OCI-LY7 (cell line): ENCODE measurements at regions not wholly inside any gene's neighbourhood (a gene's known extent, or its start where the extent isn't known, plus 50 kb on each side); places are given as distances from the start of the nearest gene placed in this dataset.

Source experiments
- BruUV-seq: library from RNA; stranded (reverse); fragments of 400-500 nt; replicated peaks from 2 replicates; lab custom pipeline; 2021; lab: Mats Ljungman, UMichigan
- CTCF ChIA-PET: fragments of 300-600 bp; sonication (Branson Sonifier 250); formaldehyde crosslinking; loops from one replicate; lab custom pipeline; 2022; ENCODE audit warnings: antibody characterized with exemption; ENCODE audit not compliant: unreplicated experiment; lab: Charles Lee
- POLR2A ChIA-PET: fragments of 300-600 bp; sonication (Branson Sonifier 250); formaldehyde crosslinking; loops from one replicate; lab custom pipeline; 2022; ENCODE audit warnings: antibody characterized with exemption; lab: Charles Lee
- DNase-seq: peaks from one replicate; pipeline ENCODE4 v3.0.0-alpha.2; 2015; ENCODE audit warnings: low spot score
- H2AFZ ChIP-seq: fragments of 200-600 bp; sonication (generic), shearing (Covaris generic); 2 replicates; pipeline ENCODE4 v1.6.1; 2014; ENCODE audit warnings: mild to moderate bottlenecking, antibody characterized with exemption, low read length, moderate library complexity
- H3K27ac ChIP-seq: fragments of 200-600 bp; sonication (generic); 2 replicates; pipeline ENCODE4 v1.5.1; 2014; ENCODE audit warnings: mixed run types, low read depth, mild to moderate bottlenecking, moderate library complexity, low read length, inconsistent platforms; ENCODE audit not compliant: poor library complexity, severe bottlenecking
- H3K36me3 ChIP-seq: fragments of 200-600 bp; sonication (generic); 2 replicates; pipeline ENCODE4 v1.6.1; 2014; ENCODE audit warnings: mild to moderate bottlenecking, antibody characterized with exemption, low read length, moderate library complexity, mixed read lengths; ENCODE audit not compliant: insufficient read depth
- H3K4me1 ChIP-seq: fragments of 200-600 bp; sonication (generic); 2 replicates; pipeline ENCODE4 v1.5.1; 2014; ENCODE audit warnings: mild to moderate bottlenecking, low read length; ENCODE audit not compliant: insufficient read depth, poor library complexity, severe bottlenecking
- H3K4me2 ChIP-seq: fragments of 200-600 bp; sonication (generic); 2 replicates; pipeline ENCODE4 v1.6.1; 2014; ENCODE audit warnings: mild to moderate bottlenecking, low read length
- H3K4me3 ChIP-seq: fragments of 200-600 bp; sonication (generic); 2 replicates; pipeline ENCODE4 v1.5.1; 2014; ENCODE audit warnings: mild to moderate bottlenecking, low read depth, low read length; ENCODE audit not compliant: poor library complexity, severe bottlenecking
- H3K79me2 ChIP-seq: fragments of 200-600 bp; sonication (generic); 2 replicates; pipeline ENCODE4 v1.6.1; 2016; ENCODE audit warnings: low read depth, mild to moderate bottlenecking, low read length, moderate library complexity, mixed read lengths; ENCODE audit not compliant: insufficient read depth
- H3K9me2 ChIP-seq: fragments of 200-600 bp; sonication (generic); 2 replicates; pipeline ENCODE4 v1.6.1; 2016; ENCODE audit warnings: mild to moderate bottlenecking, low read length, mixed read lengths; ENCODE audit not compliant: insufficient read depth
- H3K9me3 ChIP-seq: fragments of 200-600 bp; sonication (generic); 2 replicates; pipeline ENCODE4 v1.6.1; 2014; ENCODE audit warnings: mild to moderate bottlenecking, mixed run types, low read length, mixed read lengths
- H4K20me1 ChIP-seq: fragments of 200-600 bp; sonication (generic); 2 replicates; pipeline ENCODE4 v1.6.1; 2014; ENCODE audit warnings: mild to moderate bottlenecking, antibody characterized with exemption, low read length, moderate library complexity, mixed read lengths; ENCODE audit not compliant: insufficient read depth
- EZH2phosphoT487 ChIP-seq: fragments of 200-600 bp; sonication (generic); IDR thresholded peaks from 2 replicates; pipeline ENCODE4 v1.6.1; 2018; ENCODE audit warnings: low read depth, borderline replicate concordance, mild to moderate bottlenecking, mixed run types, antibody characterized with exemption, low read length, moderate library complexity, mixed read lengths
- intact Hi-C: fragments of 100-400 bp; cut with micrococcal nuclease; formaldehyde crosslinking; loops from one replicate; pipeline ENCODE4 v1.10.0; 2022; ENCODE audit not compliant: unreplicated experiment
- TF ChIP-seq, protein P1 (sequence below): fragments of 200-600 bp; sonication (generic); conservative IDR thresholded peaks from 2 replicates; pipeline ENCODE4 v1.5.1; 2014; ENCODE audit warnings: mild to moderate bottlenecking, antibody characterized with exemption, low read length, moderate library complexity, mixed read lengths

GRCh38 chr13:93101226-93101734 lies 125.3 kb upstream of the GPC6 start:
- Histone ChIP-seq H3K9me2 (no peaks in the 10 kb centered on the region), H3K4me2 (no peak overlapping the region), H4K20me1 (no peaks in the 10 kb centered on the region), H2AFZ (no peak overlapping the region), H3K79me2 (no peaks in the 10 kb centered on the region), H3K9me3 (no peaks in the 10 kb centered on the region), H3K4me1 (no peaks in the 10 kb centered on the region), H3K4me3 (no peak overlapping the region), H3K27ac (no peak overlapping the region), H3K36me3 (no peaks in the 10 kb centered on the region)
- ChIA-PET POLR2A (no interaction called here), CTCF (no interaction called here)
- intact Hi-C loops, result no loop called here
- no peak for DNase-seq
- TF ChIP-seq, protein P1, sequence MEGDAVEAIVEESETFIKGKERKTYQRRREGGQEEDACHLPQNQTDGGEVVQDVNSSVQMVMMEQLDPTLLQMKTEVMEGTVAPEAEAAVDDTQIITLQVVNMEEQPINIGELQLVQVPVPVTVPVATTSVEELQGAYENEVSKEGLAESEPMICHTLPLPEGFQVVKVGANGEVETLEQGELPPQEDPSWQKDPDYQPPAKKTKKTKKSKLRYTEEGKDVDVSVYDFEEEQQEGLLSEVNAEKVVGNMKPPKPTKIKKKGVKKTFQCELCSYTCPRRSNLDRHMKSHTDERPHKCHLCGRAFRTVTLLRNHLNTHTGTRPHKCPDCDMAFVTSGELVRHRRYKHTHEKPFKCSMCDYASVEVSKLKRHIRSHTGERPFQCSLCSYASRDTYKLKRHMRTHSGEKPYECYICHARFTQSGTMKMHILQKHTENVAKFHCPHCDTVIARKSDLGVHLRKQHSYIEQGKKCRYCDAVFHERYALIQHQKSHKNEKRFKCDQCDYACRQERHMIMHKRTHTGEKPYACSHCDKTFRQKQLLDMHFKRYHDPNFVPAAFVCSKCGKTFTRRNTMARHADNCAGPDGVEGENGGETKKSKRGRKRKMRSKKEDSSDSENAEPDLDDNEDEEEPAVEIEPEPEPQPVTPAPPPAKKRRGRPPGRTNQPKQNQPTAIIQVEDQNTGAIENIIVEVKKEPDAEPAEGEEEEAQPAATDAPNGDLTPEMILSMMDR, result no peak
- no peak for TF ChIP-seq EZH2phosphoT487
- BruUV-seq, result no TSS peak

DNA sequence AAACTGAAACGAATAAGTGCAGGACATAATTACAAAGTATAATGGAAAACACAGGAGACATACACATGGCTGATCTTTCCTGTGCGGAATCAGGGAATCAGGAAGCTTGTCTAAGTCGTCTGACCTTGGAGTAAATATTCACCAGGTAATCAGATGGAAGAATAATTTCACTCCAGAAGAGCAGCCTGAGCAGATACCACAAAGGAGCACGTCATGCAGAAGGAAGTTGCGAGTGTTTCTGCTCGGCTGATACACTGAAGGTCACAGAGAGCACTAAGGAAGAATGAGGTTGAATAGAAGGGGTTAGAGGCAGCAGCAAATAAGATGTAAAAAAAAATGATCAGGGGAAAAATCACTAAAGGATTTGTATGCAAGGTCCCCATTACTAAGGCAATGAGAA lies 122.3 kb upstream of the GPC6 start:
- Histone ChIP-seq H3K9me2 (no peaks in the 10 kb centered on the region), H3K27ac (no peak overlapping the region), H4K20me1 (no peaks in the 10 kb centered on the region), H3K36me3 (no peaks in the 10 kb centered on the region), H3K9me3 (no peaks in the 10 kb centered on the region), H3K79me2 (no peaks in the 10 kb centered on the region), H3K4me2 (no peak overlapping the region), H3K4me1 (no peaks in the 10 kb centered on the region), H2AFZ (no peak overlapping the region), H3K4me3 (no peak overlapping the region)
- TF ChIP-seq, protein P1, result no peak
- no peak for TF ChIP-seq EZH2phosphoT487
- no TSS peak for BruUV-seq
- POLR2A ChIA-PET, result no interaction called here
- intact Hi-C loops, result no loop called here
- CTCF ChIA-PET, result no interaction called here
- no peak for DNase-seq

GRCh38 chr13:93108111-93108601 lies 118.5 kb upstream of the GPC6 start:
- H3K27ac ChIP-seq, result no peak overlapping the region
- no peak overlapping the region for H3K4me2 ChIP-seq
- intact Hi-C loops, result no loop called here
- H3K36me3 ChIP-seq, result no peaks in the 10 kb centered on the region
- DNase-seq, result no peak
- CTCF ChIA-PET, result no interaction called here
- no peak overlapping the region for H2AFZ ChIP-seq
- no peaks in the 10 kb centered on the region for H3K9me2 ChIP-seq
- TF ChIP-seq EZH2phosphoT487, result no peak
- TF ChIP-seq, protein P1, result no peak
- POLR2A ChIA-PET, result no interaction called here
- BruUV-seq, result no TSS peak
- no peak overlapping the region for H3K4me3 ChIP-seq
- H3K79me2 ChIP-seq, result no peaks in the 10 kb centered on the region
- H3K9me3 ChIP-seq, result no peaks in the 10 kb centered on the region
- no peaks in the 10 kb centered on the region for H3K4me1 ChIP-seq
- no peaks in the 10 kb centered on the region for H4K20me1 ChIP-seq
